K562 (cell line): ENCODE measurements at regions not wholly inside any gene's neighbourhood (a gene's known extent, or its start where the extent isn't known, plus 50 kb on each side); places are given as distances from the start of the nearest gene placed in this dataset.

Experiments
- ATAC-seq: fragments of 200-7000 bp; cut with Tn5 transposase; 3 replicates; pipeline ENCODE4 v1.9.1; 2020; ENCODE audit warnings: moderate library complexity
- BruUV-seq: library from RNA; stranded (reverse); fragments of 400-500 nt; replicated peaks from 2 replicates; lab custom pipeline; 2021; lab: Mats Ljungman, UMichigan
- CTCF ChIA-PET: fragments of 300-600 bp; formaldehyde crosslinking; extraction: SDS; loops from one replicate; lab custom pipeline; 2021; ENCODE audit warnings: low intra/inter-chr PET ratio; lab: Yijun Ruan, JAX
- POLR2A ChIA-PET: fragments of 300-600, 350-650 bp; sonication (Branson Sonifier 250); formaldehyde crosslinking; extraction: SDS; loops from one replicate; lab custom pipeline; 2021; ENCODE audit warnings: antibody characterized with exemption, inconsistent platforms; lab: Yijun Ruan, JAX
- DNase-seq, 4 experiments: peaks; one replicate each; pipeline versions ENCODE4 v3.0.0 to v3.0.0-alpha.2; 2011 to 2018; ENCODE audit warnings: low spot score in 3 of 4, mixed read lengths in 3 of 4; ENCODE audit errors: extremely low read depth in 1 of 4
- FAIRE-seq: peaks from 2 replicates; lab custom pipeline; 2011; peaks lifted over from hg19 to GRCh38; lab: Jason Lieb, UNC
- H2AFZ ChIP-seq: 2 replicates; pipeline ENCODE4 v1.6.0; 2011; ENCODE audit warnings: low read depth, low read length, control low read depth, inconsistent platforms
- H3K27ac ChIP-seq: fragments of 200-600 bp; 3 replicates; pipeline ENCODE4 v1.8.0; 2011; ENCODE audit warnings: low read depth, mild to moderate bottlenecking, control low read depth, inconsistent platforms, low read length, moderate library complexity, mixed read lengths; ENCODE audit errors: extremely low read depth
- H3K27me3 ChIP-seq, 2 experiments: fragments of 300-600 bp in 1 of 2; 2 replicates in 1 of 2; 3 replicates in 1 of 2; pipeline versions ENCODE4 v1.6.0 to v1.8.0; 2011; ENCODE audit warnings: inconsistent platforms in 2 of 2, low read length in 2 of 2, mild to moderate bottlenecking in 1 of 2, mixed read lengths in 1 of 2, moderate library complexity in 1 of 2; ENCODE audit not compliant: control insufficient read depth in 2 of 2, insufficient read depth in 2 of 2
- H3K36me3 ChIP-seq: fragments of 300-600 bp; 3 replicates; pipeline ENCODE4 v1.8.0; 2011; ENCODE audit warnings: mild to moderate bottlenecking, low read length, inconsistent platforms; ENCODE audit not compliant: control insufficient read depth, insufficient read depth
- H3K4me1 ChIP-seq, 2 experiments: fragments of 200-600 bp in 1 of 2; replicated peaks in 1 of 2; 2 replicates in 1 of 2; 3 replicates in 1 of 2; pipeline versions ENCODE4 v1.5.1 to v1.8.0; 2011; ENCODE audit warnings: inconsistent platforms in 2 of 2, low read length in 2 of 2, mild to moderate bottlenecking in 1 of 2, mixed read lengths in 1 of 2, moderate library complexity in 1 of 2; ENCODE audit not compliant: control insufficient read depth in 2 of 2, insufficient read depth in 2 of 2
- H3K4me2 ChIP-seq: 2 replicates; pipeline ENCODE4 v1.6.1; 2011; ENCODE audit warnings: low read length, control low read depth, inconsistent platforms, mixed read lengths; ENCODE audit not compliant: insufficient read depth
- H3K4me3 ChIP-seq: fragments of 200-600 bp; sonication (generic), shearing (Covaris generic); 2 replicates; pipeline ENCODE4 v1.5.1; 2016; ENCODE audit warnings: control low read depth, inconsistent platforms
- H3K79me2 ChIP-seq: fragments of 200-600 bp; 3 replicates; pipeline ENCODE4 v1.8.0; 2011; ENCODE audit warnings: low read length, inconsistent platforms; ENCODE audit not compliant: control insufficient read depth, insufficient read depth
- H3K9ac ChIP-seq, 2 experiments: 2 replicates each; pipeline versions ENCODE4 v1.6.0 to v1.6.1; 2011; ENCODE audit warnings: low read depth in 2 of 2, low read length in 2 of 2, control low read depth in 1 of 2, inconsistent platforms in 1 of 2, mild to moderate bottlenecking in 1 of 2, mixed read lengths in 1 of 2; ENCODE audit not compliant: insufficient read depth in 1 of 2
- H3K9me1 ChIP-seq: one replicate; pipeline ENCODE4 v1.6.0; 2011; ENCODE audit warnings: inconsistent platforms, mild to moderate bottlenecking, low read length, moderate library complexity; ENCODE audit not compliant: control insufficient read depth, insufficient read depth
- H3K9me3 ChIP-seq: replicated peaks from 2 replicates; pipeline ENCODE4 v1.5.1; 2011; ENCODE audit warnings: low read depth, low read length, inconsistent platforms; ENCODE audit not compliant: control insufficient read depth, insufficient read depth
- H4K20me1 ChIP-seq: replicated peaks from 2 replicates; pipeline ENCODE4 v1.6.1; 2011; ENCODE audit warnings: low read length, inconsistent platforms, mixed read lengths; ENCODE audit not compliant: control insufficient read depth, insufficient read depth
- CEBPB ChIP-seq: fragments of 450-650 bp; IDR thresholded peaks from 2 replicates; pipeline ENCODE4 v1.6.1; 2016; ENCODE audit warnings: missing genetic modification characterization, missing compliant biosample characterization
- CEBPG ChIP-seq, 3 experiments: fragments of 200-800 bp in 1 of 3; sonication (Bioruptor generic) in 1 of 3; sonication (generic) in 1 of 3; formaldehyde crosslinking in 1 of 3; IDR thresholded peaks in 2 of 3; conservative IDR thresholded peaks in 1 of 3; 2 replicates each; pipeline versions ENCODE4 v1.6.1 to v1.8.0; 2016 to 2022; ENCODE audit warnings: missing compliant biosample characterization in 2 of 3, missing genetic modification characterization in 2 of 3, mild to moderate bottlenecking in 1 of 3, missing genetic modification reagents in 1 of 3
- ESRRA ChIP-seq: fragments of 450-650 bp; IDR thresholded peaks from 2 replicates; pipeline ENCODE4 v1.6.1; 2014; ENCODE audit warnings: low read depth, mild to moderate bottlenecking, moderate library complexity, borderline replicate concordance
- FOSL1 ChIP-seq: fragments of 200-800 bp; sonication (Bioruptor generic); conservative IDR thresholded peaks from 2 replicates; pipeline ENCODE4 v1.6.1; 2016; ENCODE audit warnings: missing genetic modification characterization, missing compliant biosample characterization
- FOXJ3 ChIP-seq: sonication (generic); formaldehyde crosslinking; IDR thresholded peaks from 2 replicates; pipeline ENCODE4 v1.4.0; 2020; ENCODE audit warnings: mild to moderate bottlenecking, missing genetic modification reagents
- JUND ChIP-seq, 2 experiments: IDR thresholded peaks; 2 replicates in 1 of 2; 3 replicates in 1 of 2; pipeline ENCODE4 v1.6.1; 2011; ENCODE audit warnings: borderline replicate concordance in 2 of 2, low read depth in 2 of 2, low read length in 2 of 2, improper control_type of control experiment in 1 of 2, missing biosample characterization in 1 of 2, missing genetic modification characterization in 1 of 2, missing genetic modification reagents in 1 of 2
- NFIC ChIP-seq: fragments of 450-650 bp; IDR thresholded peaks from 2 replicates; pipeline ENCODE4 v1.6.1; 2017; ENCODE audit warnings: mild to moderate bottlenecking, inconsistent platforms
- NFIX ChIP-seq: fragments of 250-450 bp; sonication (Bioruptor Pico); IDR thresholded peaks from 2 replicates; pipeline ENCODE4 v1.4.0; 2020; ENCODE audit warnings: low read depth, mild to moderate bottlenecking, moderate library complexity
- SMARCC2 ChIP-seq: fragments of 450-650 bp; IDR thresholded peaks from 2 replicates; pipeline ENCODE4 v1.6.1; 2017; ENCODE audit warnings: antibody characterized with exemption, moderate library complexity, mild to moderate bottlenecking, low read depth
- TAF9B ChIP-seq: fragments of 450-650 bp; IDR thresholded peaks from 2 replicates; pipeline ENCODE4 v1.6.1; 2018; ENCODE audit warnings: mild to moderate bottlenecking; ENCODE audit not compliant: partially characterized antibody
- ZNF12 ChIP-seq: sonication (generic); formaldehyde crosslinking; IDR thresholded peaks from 2 replicates; pipeline ENCODE4 v1.4.0; 2020; ENCODE audit warnings: mild to moderate bottlenecking, missing genetic modification reagents
- ZNF184 ChIP-seq: sonication (generic); formaldehyde crosslinking; IDR thresholded peaks from 2 replicates; pipeline ENCODE4 v1.5.0; 2020; ENCODE audit warnings: missing genetic modification reagents
- ZNF24 ChIP-seq: fragments of 450-650 bp; IDR thresholded peaks from 2 replicates; pipeline ENCODE4 v1.6.1; 2016
- ZNF316 ChIP-seq: fragments of 450-650 bp; IDR thresholded peaks from 2 replicates; pipeline ENCODE4 v1.6.1; 2016
- ZNF644 ChIP-seq: fragments of 200-800 bp; sonication (Bioruptor generic); IDR thresholded peaks from 2 replicates; pipeline ENCODE4 v1.6.1; 2016; ENCODE audit warnings: low read depth, missing genetic modification characterization, missing compliant biosample characterization
- WGBS: fragments of 100-300 bp; shearing (Covaris generic); methylation state at CpG from one replicate; pipeline ENCODE4 v1.1.6; 2016; ENCODE audit warnings: low coverage, mixed read lengths; ENCODE audit not compliant: insufficient coverage; ENCODE audit errors: missing lambda C conversion rate; 5-methylcytosine and 5-hydroxymethylcytosine counted together
- in situ Hi-C: fragments of 300-500 bp; cut with MboI; formaldehyde crosslinking; loops from 4 replicates; pipeline ENCODE4 v1.15.0; 2018; ENCODE audit warnings: inconsistent platforms, mixed read lengths
- intact Hi-C: fragments of 100-400 bp; cut with micrococcal nuclease; formaldehyde crosslinking; loops from 2 replicates; pipeline ENCODE4 v1.14.2; 2022

DNA sequence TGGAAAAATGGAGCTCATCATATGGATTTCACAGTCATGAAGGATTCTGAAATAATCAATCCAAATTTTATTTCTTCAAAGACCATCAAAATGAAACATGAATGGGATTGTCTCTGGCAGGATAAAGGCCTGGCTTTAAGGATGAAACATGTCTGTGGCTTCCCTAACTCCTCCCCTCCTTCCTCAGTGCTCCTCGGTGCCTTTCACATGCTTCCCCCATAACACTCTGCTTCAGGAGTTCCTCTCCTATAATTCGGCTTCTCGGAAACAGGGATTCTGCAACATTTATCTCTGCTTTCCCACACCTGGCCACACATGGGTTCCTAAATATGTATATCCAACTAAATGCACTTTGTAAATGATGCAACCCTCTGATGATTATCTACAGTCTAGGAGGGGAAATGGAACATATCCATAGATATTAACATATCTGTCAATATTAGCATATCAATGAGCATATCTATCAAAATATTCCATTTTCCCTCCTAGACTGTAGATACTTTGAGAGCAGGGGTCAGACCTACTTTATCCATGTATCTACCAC is 153.8 kb downstream of the PLPP3 start:
- H3K4me2 ChIP-seq: no peak overlapping the region
- no peak overlapping the region for H3K9ac ChIP-seq

GRCh38 chr1:56424744-56425493 is 154.4 kb downstream of the PLPP3 start:
- Histone ChIP-seq H3K9me1 (no peaks in the 10 kb centered on the region), H3K4me1 (no peaks in the 10 kb centered on the region), H4K20me1 (no peaks in the 10 kb centered on the region), H3K9me3 (no peaks in the 10 kb centered on the region), H3K36me3 (no peaks in the 10 kb centered on the region), H3K27me3 (no peaks in the 10 kb centered on the region), H2AFZ (no peak overlapping the region), H3K4me2 (no peak overlapping the region), H3K4me3 (no peak overlapping the region), H3K9ac (no peak overlapping the region), H3K79me2 (no peaks in the 10 kb centered on the region), H3K27ac (no peak overlapping the region)
- FAIRE-seq: peak; percentile 32
- DNase-seq: peak in 3 of 4 experiments; percentile 11 to 39 (median 14)
- no peak; the same call in 2 of the 3 replicates for ATAC-seq
- TF ChIP-seq TAF9B: no peak
- TF ChIP-seq ZNF24: no peak
- no peak for TF ChIP-seq SMARCC2
- peak; percentile 25; the same call in 1 of the 2 replicates for TF ChIP-seq JUND (IDR thresholded peaks at IDR 0.05; ENCODE audit: borderline replicate concordance, low read depth, low read length)
- TF ChIP-seq JUND (tag; IDR thresholded peaks at IDR 0.05; ENCODE audit: borderline replicate concordance, low read depth, low read length): 0 out of 3 replicates have a peak, but pooled peaks have one; percentile 11
- peak; percentile 76 for TF ChIP-seq ESRRA
- peak; percentile 31; the same call in 1 of the 2 replicates for TF ChIP-seq NFIX (CRISPR knock-in tag)
- TF ChIP-seq ZNF316: no peak
- TF ChIP-seq ZNF12 (CRISPR knock-in tag): no peak
- TF ChIP-seq ZNF184: no peak
- TF ChIP-seq FOSL1 (tag): peak; percentile 69
- TF ChIP-seq NFIC: peak; percentile 96
- no peak for TF ChIP-seq ZNF644 (tag)
- in situ Hi-C loops: no loop called here
- ChIA-PET POLR2A (interaction anchor here (1.1 kb wide), 1 partner anchor 150 kb away, joined by 4 read pairs; no protein-coding TSS in a partner anchor), CTCF (no interaction called here)
- WGBS: 14% methylated on average over 6 of the region's 6 CpGs
- intact Hi-C loops: no loop called here
- BruUV-seq: no TSS peak

More for the DNA sequence above, 153.8 kb downstream of the PLPP3 start:
- in situ Hi-C loops (no loop called here), intact Hi-C loops (no loop called here)
- Histone ChIP-seq H3K9me3 (no peaks in the 10 kb centered on the region), H4K20me1 (no peaks in the 10 kb centered on the region), H3K4me1 (no peaks in the 10 kb centered on the region), H3K27ac (no peak overlapping the region), H3K79me2 (no peaks in the 10 kb centered on the region), H3K9me1 (no peaks in the 10 kb centered on the region), H3K36me3 (no peaks in the 10 kb centered on the region), H2AFZ (no peak overlapping the region), H3K27me3 (no peaks in the 10 kb centered on the region), H3K4me3 (no peak overlapping the region)
- DNase-seq: no peak
- no peak for FAIRE-seq
- CTCF ChIA-PET: no interaction called here
- WGBS: 0% methylated on average over 3 of the region's 3 CpGs
- no TSS peak for BruUV-seq
- no peak for TF ChIP-seq CEBPG (CRISPR knock-in tag; IDR thresholded peaks at IDR 0.05)
- TF ChIP-seq CEBPG (tag; conservative IDR thresholded peaks at IDR 0.05 in 1 of 2, IDR thresholded peaks at IDR 0.05 in 1 of 2): peak in 1 of 2 experiments; percentile 34; a peak in 2 of 4 replicates
- no peak for TF ChIP-seq FOXJ3 (CRISPR knock-in tag)
- TF ChIP-seq ESRRA: 0 out of 2 replicates have a peak, but pooled peaks have one; percentile 3
- TF ChIP-seq CEBPB: peak; percentile 57
- TF ChIP-seq FOSL1 (tag): peak; percentile 15; the same call in 1 of the 2 replicates
- POLR2A ChIA-PET: no interaction called here
- no peak for ATAC-seq
